ENCODE measurements at regions not wholly inside any gene's neighbourhood (a gene's known extent, or its start where the extent isn't known, plus 50 kb on each side); places are given as distances from the start of the nearest gene placed in this dataset.

- no peak for TF ChIP-seq CTCF (IDR thresholded peaks at IDR 0.05; ENCODE audit: low read length)
- TF ChIP-seq EZH2phosphoT487 (IDR thresholded peaks at IDR 0.05; ENCODE audit: low read length), result no peak
These were observed 204.8 kb downstream of the SMAD2 start for GRCh38 chr18:47725656-47726055.

Data from MM.1S (cell line).